GM12878 (cell line): ENCODE measurements at regions not wholly inside any gene's neighbourhood (a gene's known extent, or its start where the extent isn't known, plus 50 kb on each side); places are given as distances from the start of the nearest gene placed in this dataset.

Experiments used
- ATAC-seq: fragments of 200-7000 bp; cut with Tn5 transposase; 3 replicates; pipeline ENCODE4 v1.9.1; 2020; ENCODE audit warnings: mild to moderate bottlenecking, moderate library complexity
- BruUV-seq: library from RNA; stranded (reverse); fragments of 400-500 nt; replicated peaks from 2 replicates; lab custom pipeline; 2021; lab: Mats Ljungman, UMichigan
- CTCF ChIA-PET: fragments of 300-600 bp; sonication (Branson Sonifier 250); formaldehyde crosslinking; extraction: SDS; loops from one replicate; lab custom pipeline; 2021; ENCODE audit warnings: inconsistent platforms; lab: Yijun Ruan, JAX
- POLR2A ChIA-PET: fragments of 350-600 bp; formaldehyde crosslinking; extraction: SDS; loops from one replicate; lab custom pipeline; 2021; ENCODE audit warnings: inconsistent platforms; lab: Charles Lee
- RAD21 ChIA-PET: fragments of 300-600 bp; sonication (Branson Sonifier 250); formaldehyde crosslinking; loops from one replicate; lab custom pipeline; 2023; ENCODE audit warnings: antibody characterized with exemption; ENCODE audit not compliant: unreplicated experiment; lab: Charles Lee
- SMC1A ChIA-PET: fragments of 300-600 bp; sonication (Branson Sonifier 250); formaldehyde crosslinking; loops from one replicate; lab custom pipeline; 2023; ENCODE audit not compliant: unreplicated experiment, uncharacterized antibody; lab: Charles Lee
- DNase-seq: peaks from one replicate; pipeline ENCODE4 v3.0.0-alpha.2; 2011; ENCODE audit warnings: low read depth, low spot score
- FAIRE-seq: peaks from 3 replicates; lab custom pipeline; 2011; peaks lifted over from hg19 to GRCh38; lab: Jason Lieb, UNC
- H2AFZ ChIP-seq: 2 replicates; pipeline ENCODE4 v1.6.0; 2011; ENCODE audit warnings: low read depth, low read length, control low read depth; ENCODE audit not compliant: control insufficient read depth
- H3K27ac ChIP-seq: 2 replicates; pipeline ENCODE4 v1.5.1; 2011; ENCODE audit warnings: control low read depth; ENCODE audit not compliant: control insufficient read depth, insufficient read depth
- H3K27me3 ChIP-seq, 2 experiments: replicated peaks in 1 of 2; 2 replicates each; pipeline versions ENCODE4 v1.6.0 to v1.6.1; 2011; ENCODE audit warnings: low read length in 1 of 2; ENCODE audit not compliant: control insufficient read depth in 2 of 2, insufficient read depth in 2 of 2
- H3K36me3 ChIP-seq, 2 experiments: 2 replicates each; pipeline ENCODE4 v1.5.1; 2011; ENCODE audit warnings: low read length in 1 of 2; ENCODE audit not compliant: control insufficient read depth in 2 of 2, insufficient read depth in 2 of 2
- H3K4me1 ChIP-seq: 2 replicates; pipeline ENCODE4 v1.6.1; 2011; ENCODE audit warnings: mild to moderate bottlenecking, low read length, moderate library complexity, mixed read lengths; ENCODE audit not compliant: control insufficient read depth, insufficient read depth
- H3K4me2 ChIP-seq: 2 replicates; pipeline ENCODE4 v1.6.0; 2011; ENCODE audit warnings: control low read depth; ENCODE audit not compliant: control insufficient read depth, insufficient read depth
- H3K4me3 ChIP-seq: fragments of 200-600 bp; sonication (generic); 2 replicates; pipeline ENCODE4 v1.5.1; 2016
- H3K79me2 ChIP-seq: 2 replicates; pipeline ENCODE4 v1.6.0; 2011; ENCODE audit warnings: low read length; ENCODE audit not compliant: control insufficient read depth, insufficient read depth
- H3K9ac ChIP-seq: 2 replicates; pipeline ENCODE4 v1.8.0; 2011; ENCODE audit warnings: low read length, control low read depth, mixed read lengths; ENCODE audit not compliant: control insufficient read depth, insufficient read depth
- H3K9me3 ChIP-seq: replicated peaks from 3 replicates; pipeline ENCODE4 v1.5.1; 2011; ENCODE audit warnings: mild to moderate bottlenecking, low read length; ENCODE audit not compliant: control insufficient read depth, insufficient read depth
- H4K20me1 ChIP-seq: 2 replicates; pipeline ENCODE4 v1.6.0; 2011; ENCODE audit not compliant: control insufficient read depth, insufficient read depth
- BCL11A ChIP-seq: IDR thresholded peaks from 2 replicates; pipeline ENCODE4 v1.6.1; 2011; ENCODE audit warnings: low read depth, low read length
- BHLHE40 ChIP-seq, 2 experiments: fragments of 450-650 bp in 1 of 2; IDR thresholded peaks; 2 replicates each; pipeline ENCODE4 v1.6.1; 2011 to 2017; ENCODE audit warnings: low read depth in 2 of 2, borderline replicate concordance in 1 of 2, improper control_type of control experiment in 1 of 2, low read length in 1 of 2, mild to moderate bottlenecking in 1 of 2
- EED ChIP-seq: sonication (generic); IDR thresholded peaks from 2 replicates; pipeline ENCODE4 v1.6.1; 2016; ENCODE audit warnings: antibody characterized with exemption, low read depth
- EGR1 ChIP-seq, 2 experiments: IDR thresholded peaks; 1 replicate in 1 of 2; 2 replicates in 1 of 2; pipeline ENCODE4 v1.6.1; 2011 to 2012; ENCODE audit warnings: low read depth in 2 of 2, low read length in 2 of 2, borderline replicate concordance in 1 of 2, mild to moderate bottlenecking in 1 of 2, moderate library complexity in 1 of 2
- ELK1 ChIP-seq: IDR thresholded peaks from 2 replicates; pipeline ENCODE4 v1.6.1; 2012; ENCODE audit warnings: low read depth, low read length, improper control_type of control experiment
- EZH2 ChIP-seq: IDR thresholded peaks from 2 replicates; pipeline ENCODE4 v1.6.1; 2012; ENCODE audit warnings: low read depth, mild to moderate bottlenecking, control low read depth, inconsistent platforms, low read length, borderline replicate concordance; ENCODE audit not compliant: control insufficient read depth
- IKZF2 ChIP-seq, 2 experiments: fragments of 450-650 bp; IDR thresholded peaks; 2 replicates each; pipeline ENCODE4 v1.6.1; 2017; ENCODE audit warnings: mild to moderate bottlenecking in 2 of 2, moderate library complexity in 2 of 2
- IRF5 ChIP-seq: fragments of 450-650 bp; IDR thresholded peaks from 2 replicates; pipeline ENCODE4 v1.6.1; 2017; ENCODE audit warnings: borderline replicate concordance
- MTA3 ChIP-seq: IDR thresholded peaks from 2 replicates; pipeline ENCODE4 v1.6.1; 2012; ENCODE audit warnings: low read length, inconsistent platforms, borderline replicate concordance
- RB1 ChIP-seq: fragments of 450-650 bp; formaldehyde crosslinking; IDR thresholded peaks from 2 replicates; pipeline ENCODE4 v1.6.1; 2017; ENCODE audit warnings: mild to moderate bottlenecking, borderline replicate concordance
- SIN3A ChIP-seq: IDR thresholded peaks from 2 replicates; pipeline ENCODE4 v1.6.1; 2012; ENCODE audit warnings: low read depth, low read length, improper control_type of control experiment
- SREBF1 ChIP-seq: IDR thresholded peaks from 2 replicates; pipeline ENCODE4 v1.6.1; 2012; ENCODE audit warnings: mild to moderate bottlenecking, low read length
- TARDBP ChIP-seq: IDR thresholded peaks from 2 replicates; pipeline ENCODE4 v1.6.1; 2016; ENCODE audit warnings: borderline replicate concordance
- TCF12 ChIP-seq: IDR thresholded peaks from 2 replicates; pipeline ENCODE4 v1.6.1; 2011; ENCODE audit warnings: low read depth, mild to moderate bottlenecking, low read length
- TCF3 ChIP-seq: IDR thresholded peaks from 2 replicates; pipeline ENCODE4 v1.6.1; 2012; ENCODE audit warnings: low read depth, mild to moderate bottlenecking, low read length, borderline replicate concordance; ENCODE audit not compliant: insufficient read depth
- YBX1 ChIP-seq: fragments of 450-650 bp; IDR thresholded peaks from 2 replicates; pipeline ENCODE4 v1.6.1; 2016; ENCODE audit warnings: antibody characterized with exemption
- ZNF592 ChIP-seq: fragments of 450-650 bp; IDR thresholded peaks from 2 replicates; pipeline ENCODE4 v1.6.1; 2017; ENCODE audit warnings: mild to moderate bottlenecking, moderate library complexity
- ZZZ3 ChIP-seq: IDR thresholded peaks from 2 replicates; pipeline ENCODE4 v1.6.1; 2011; ENCODE audit warnings: low read depth; ENCODE audit not compliant: control insufficient read depth, insufficient read length
- WGBS: methylation state at CpG from one replicate; pipeline ENCODE4 v1.1.6; 2016; ENCODE audit warnings: low lambda C conversion rate; ENCODE audit not compliant: insufficient replicate concordance, insufficient coverage; ENCODE audit errors: missing lambda C conversion rate; 5-methylcytosine and 5-hydroxymethylcytosine counted together
- in situ Hi-C: fragments of 300-500 bp; cut with MboI; formaldehyde crosslinking; loops from 9 replicates; pipeline ENCODE4 v1.14.3; 2018; ENCODE audit warnings: mixed read lengths
- intact Hi-C: fragments of 100-400 bp; cut with micrococcal nuclease; formaldehyde crosslinking; loops from one replicate; pipeline ENCODE4 v1.14.2; 2022; ENCODE audit not compliant: unreplicated experiment

GRCh38 chr3:6504834-6505233 is 356.1 kb upstream of the GRM7 start:
- RAD21 ChIA-PET, result no interaction called here

More at GRCh38 chr3:6504834-6505233, 356.1 kb upstream of the GRM7 start:
- H3K9me3 ChIP-seq, result no peaks in the 10 kb centered on the region
- in situ Hi-C loops, result no loop called here
- H3K4me3 ChIP-seq, result no peak overlapping the region
- no peaks in the 10 kb centered on the region for H3K27me3 ChIP-seq
- H3K79me2 ChIP-seq, result no peaks in the 10 kb centered on the region
- POLR2A ChIA-PET, result no interaction called here
- FAIRE-seq (no peak), ATAC-seq (no peak)
- intact Hi-C loops, result no loop called here
- H3K27ac ChIP-seq, result no peak overlapping the region
- H2AFZ ChIP-seq, result no peak overlapping the region
- no peak overlapping the region for H3K4me2 ChIP-seq
- H3K36me3 ChIP-seq, result no peaks in the 10 kb centered on the region
- no TSS peak for BruUV-seq
- TF ChIP-seq EZH2, result no peak
- no peak for TF ChIP-seq TARDBP
- TF ChIP-seq RB1, result no peak
- no peak for TF ChIP-seq ELK1
- no peak for TF ChIP-seq MTA3
- TF ChIP-seq EGR1 (IDR thresholded peaks at IDR 0.05; ENCODE audit: borderline replicate concordance in 1 of 2, low read depth in 2 of 2, low read length in 2 of 2), result no peak
- no peak for TF ChIP-seq YBX1
- TF ChIP-seq TCF12, result no peak
- TF ChIP-seq IRF5, result no peak
- TF ChIP-seq BHLHE40 (IDR thresholded peaks at IDR 0.05; ENCODE audit: borderline replicate concordance in 1 of 2, low read depth in 2 of 2, low read length in 1 of 2), result no peak
- TF ChIP-seq ZZZ3, result no peak
- TF ChIP-seq SIN3A, result no peak
- no peak for TF ChIP-seq BCL11A
- TF ChIP-seq EED, result no peak
- no peak for TF ChIP-seq ZNF592
- TF ChIP-seq SREBF1, result no peak
- TF ChIP-seq TCF3, result no peak
- no peak for TF ChIP-seq IKZF2 (IDR thresholded peaks at IDR 0.05)
- TF ChIP-seq, all 136 proteins: peak for 0
- Histone ChIP-seq H3K4me1 (no peaks in the 10 kb centered on the region), H4K20me1 (no peaks in the 10 kb centered on the region), H3K9ac (no peak overlapping the region)
- SMC1A ChIA-PET, result interaction anchor here (1.4 kb wide), 2 partner anchors 10 to 37 kb away, joined by 3 read pairs; no protein-coding TSS in a partner anchor
- 56% methylated on average over 3 of the region's 3 CpGs for WGBS
- CTCF ChIA-PET, result no interaction called here
- no peak for DNase-seq
